ENCODE measurements at regions not wholly inside any gene's neighbourhood (a gene's known extent, or its start where the extent isn't known, plus 50 kb on each side); places are given as distances from the start of the nearest gene placed in this dataset.
A peak's percentile ranks its signal among the peaks of the same experiment; 100 is the strongest.
"Not testable (repeated sequence)": the region's sequence is repeated elsewhere in the genome, so short reads cannot be mapped to it uniquely, and the experiment has no call there.

- H3K36me3 ChIP-seq (ENCODE audit: insufficient read depth, low read length); H3K9me3 ChIP-seq (ENCODE audit: insufficient read depth, low read depth, low read length); H4K20me1 ChIP-seq (ENCODE audit: insufficient read depth, low read length, poor library complexity, severe bottlenecking); H3K4me2 ChIP-seq (ENCODE audit: low read depth, low read length, poor library complexity, severe bottlenecking); H3K9ac ChIP-seq (ENCODE audit: low read depth, low read length, poor library complexity, severe bottlenecking); H2AFZ ChIP-seq (ENCODE audit: low read length); H3K27me3 ChIP-seq (ENCODE audit: insufficient read depth, low read length, poor library complexity, severe bottlenecking); H3K9me2 ChIP-seq (replicated peaks; ENCODE audit: low read depth, low read length); H3K4me3 ChIP-seq (ENCODE audit: low read length, poor library complexity, severe bottlenecking); H3K4me1 ChIP-seq (ENCODE audit: insufficient read depth, low read length, poor library complexity, severe bottlenecking); H3F3A ChIP-seq (ENCODE audit: low read depth): not testable (repeated sequence)
- peaks cover 39% of the 10 kb centered on the region; the same call in 1 of the 2 replicates for H3K79me2 ChIP-seq (ENCODE audit: insufficient read depth, low read length)
Measured at GRCh38 chr4:9547470-9547869, 103.3 kb downstream of the DEFB131A start.

GRCh38 chr4:9556076-9556475 is 111.9 kb downstream of the DEFB131A start:
- not testable (repeated sequence) for H3F3A ChIP-seq (ENCODE audit: low read depth); H3K9me3 ChIP-seq (ENCODE audit: insufficient read depth, low read depth, low read length); H3K4me3 ChIP-seq (ENCODE audit: low read length, poor library complexity, severe bottlenecking); H3K36me3 ChIP-seq (ENCODE audit: insufficient read depth, low read length); H3K9me2 ChIP-seq (replicated peaks; ENCODE audit: low read depth, low read length); H3K27me3 ChIP-seq (ENCODE audit: insufficient read depth, low read length, poor library complexity, severe bottlenecking); H4K20me1 ChIP-seq (ENCODE audit: insufficient read depth, low read length, poor library complexity, severe bottlenecking); H2AFZ ChIP-seq (ENCODE audit: low read length); H3K9ac ChIP-seq (ENCODE audit: low read depth, low read length, poor library complexity, severe bottlenecking); H3K4me1 ChIP-seq (ENCODE audit: insufficient read depth, low read length, poor library complexity, severe bottlenecking); H3K4me2 ChIP-seq (ENCODE audit: low read depth, low read length, poor library complexity, severe bottlenecking)
- H3K79me2 ChIP-seq (ENCODE audit: insufficient read depth, low read length) = peaks cover 42% of the 10 kb centered on the region

GRCh38 chr4:9577869-9578268 is 133.7 kb downstream of the DEFB131A start:
- not testable (repeated sequence) for H2AFZ ChIP-seq (ENCODE audit: low read length); H4K20me1 ChIP-seq (ENCODE audit: insufficient read depth, low read length, poor library complexity, severe bottlenecking); H3K4me2 ChIP-seq (ENCODE audit: low read depth, low read length, poor library complexity, severe bottlenecking); H3K27me3 ChIP-seq (ENCODE audit: insufficient read depth, low read length, poor library complexity, severe bottlenecking); H3K36me3 ChIP-seq (ENCODE audit: insufficient read depth, low read length); H3F3A ChIP-seq (ENCODE audit: low read depth); H3K9ac ChIP-seq (ENCODE audit: low read depth, low read length, poor library complexity, severe bottlenecking); H3K4me1 ChIP-seq (ENCODE audit: insufficient read depth, low read length, poor library complexity, severe bottlenecking); H3K9me2 ChIP-seq (replicated peaks; ENCODE audit: low read depth, low read length); H3K4me3 ChIP-seq (ENCODE audit: low read length, poor library complexity, severe bottlenecking); H3K9me3 ChIP-seq (ENCODE audit: insufficient read depth, low read depth, low read length)
- H3K79me2 ChIP-seq (ENCODE audit: insufficient read depth, low read length) = peaks cover 31% of the 10 kb centered on the region
- TF ChIP-seq CTCF (conservative IDR thresholded peaks at IDR 0.05; ENCODE audit: low read length) = peak; percentile 48

- H3K9me3 ChIP-seq (ENCODE audit: insufficient read depth, low read depth, low read length); H3K27me3 ChIP-seq (ENCODE audit: insufficient read depth, low read length, poor library complexity, severe bottlenecking); H3K9me2 ChIP-seq (replicated peaks; ENCODE audit: low read depth, low read length); H3K4me1 ChIP-seq (ENCODE audit: insufficient read depth, low read length, poor library complexity, severe bottlenecking); H2AFZ ChIP-seq (ENCODE audit: low read length); H3K4me2 ChIP-seq (ENCODE audit: low read depth, low read length, poor library complexity, severe bottlenecking); H3F3A ChIP-seq (ENCODE audit: low read depth); H3K36me3 ChIP-seq (ENCODE audit: insufficient read depth, low read length); H3K4me3 ChIP-seq (ENCODE audit: low read length, poor library complexity, severe bottlenecking); H4K20me1 ChIP-seq (ENCODE audit: insufficient read depth, low read length, poor library complexity, severe bottlenecking); H3K9ac ChIP-seq (ENCODE audit: low read depth, low read length, poor library complexity, severe bottlenecking): not testable (repeated sequence)
- peaks cover 31% of the 10 kb centered on the region for H3K79me2 ChIP-seq (ENCODE audit: insufficient read depth, low read length)
Measured at GRCh38 chr4:9582880-9583279, 138.7 kb downstream of the DEFB131A start.

GRCh38 chr4:9592010-9592409 is 147.8 kb downstream of the DEFB131A start:
- H3K9me3 ChIP-seq (ENCODE audit: insufficient read depth, low read depth, low read length) = no peaks in the 10 kb centered on the region
- H3K4me1 ChIP-seq (ENCODE audit: insufficient read depth, low read length, poor library complexity, severe bottlenecking) = peaks cover 4% of the 10 kb centered on the region
- H3K9ac ChIP-seq (ENCODE audit: low read depth, low read length, poor library complexity, severe bottlenecking) = no peak overlapping the region
- no peaks in the 10 kb centered on the region for H3K27me3 ChIP-seq (ENCODE audit: insufficient read depth, low read length, poor library complexity, severe bottlenecking)
- no peaks in the 10 kb centered on the region for H4K20me1 ChIP-seq (ENCODE audit: insufficient read depth, low read length, poor library complexity, severe bottlenecking)
- H3K9me2 ChIP-seq (replicated peaks; ENCODE audit: low read depth, low read length) = no peaks in the 10 kb centered on the region
- TF ChIP-seq CTCF (conservative IDR thresholded peaks at IDR 0.05; ENCODE audit: low read length) (no peak), EZH2phosphoT487 (IDR thresholded peaks at IDR 0.05; ENCODE audit: borderline replicate concordance) (no peak)
- H3K36me3 ChIP-seq (ENCODE audit: insufficient read depth, low read length) = no peaks in the 10 kb centered on the region
- no peak overlapping the region for H3K4me2 ChIP-seq (ENCODE audit: low read depth, low read length, poor library complexity, severe bottlenecking)
- no peaks in the 10 kb centered on the region for H3F3A ChIP-seq (ENCODE audit: low read depth)
- H3K4me3 ChIP-seq (ENCODE audit: low read length, poor library complexity, severe bottlenecking) = no peak overlapping the region
- H2AFZ ChIP-seq (ENCODE audit: low read length) = no peak overlapping the region
- peaks cover 14% of the 10 kb centered on the region; the same call in 1 of the 2 replicates for H3K79me2 ChIP-seq (ENCODE audit: insufficient read depth, low read length)

Measured in Loucy (cell line).